Muscle layer of colon (tissue), 2 donors: ENCODE measurements at regions not wholly inside any gene's neighbourhood (a gene's known extent, or its start where the extent isn't known, plus 50 kb on each side); places are given as distances from the start of the nearest gene placed in this dataset.
A peak's percentile ranks its signal among the peaks of the same experiment; 100 is the strongest.

Source experiments
- H3K27ac ChIP-seq: one replicate; pipeline ENCODE4 v1.7.0; 2013; ENCODE audit warnings: low read depth, mild to moderate bottlenecking, low read length, moderate library complexity
- H3K27me3 ChIP-seq, 2 donors: one replicate each; pipeline ENCODE4 v1.7.0; 2013; ENCODE audit warnings: low read length in 2 of 2, mild to moderate bottlenecking in 2 of 2; ENCODE audit not compliant: insufficient read depth in 2 of 2, control insufficient read depth in 1 of 2
- H3K36me3 ChIP-seq: one replicate; pipeline ENCODE4 v1.7.0; 2013; ENCODE audit warnings: mild to moderate bottlenecking, low read length; ENCODE audit not compliant: insufficient read depth
- H3K4me1 ChIP-seq: one replicate; pipeline ENCODE4 v1.7.0; 2013; ENCODE audit warnings: mild to moderate bottlenecking, low read length; ENCODE audit not compliant: insufficient read depth
- H3K4me3 ChIP-seq, 2 donors: one replicate each; pipeline ENCODE4 v1.7.0; 2013; ENCODE audit warnings: low read length in 2 of 2, low read depth in 1 of 2, mild to moderate bottlenecking in 1 of 2, moderate library complexity in 1 of 2
- H3K9ac ChIP-seq: one replicate; pipeline ENCODE4 v1.7.0; 2013; ENCODE audit warnings: low read length
- H3K9me3 ChIP-seq: one replicate; pipeline ENCODE4 v1.7.0; 2013; ENCODE audit warnings: mild to moderate bottlenecking, low read length
- donor health status: abdominal sarcoma.
- donor health status: Adenocarcinoma of cecum.

DNA sequence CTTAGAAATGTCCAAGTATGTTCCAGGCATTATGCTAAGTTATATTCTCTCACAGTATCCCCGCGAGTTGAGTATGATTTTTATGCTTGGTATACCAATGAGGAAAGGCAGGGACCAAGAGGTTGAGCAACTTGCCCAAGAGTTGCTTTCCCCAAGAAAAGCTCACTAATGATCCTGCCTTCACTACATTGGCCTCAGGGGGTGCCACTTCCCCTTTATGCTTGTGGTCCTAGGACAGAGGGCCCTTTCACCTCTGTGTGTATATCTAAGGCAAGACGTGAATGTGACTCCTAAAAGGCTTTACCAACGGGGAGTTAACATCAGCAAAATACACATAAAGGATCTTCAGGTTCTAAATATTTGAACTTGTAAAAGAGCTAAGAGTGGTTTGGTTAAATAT, 164.4 kb upstream of the CPEB2 start:
- Histone ChIP-seq H3K9me3 (no peaks in the 10 kb centered on the region), H3K27ac (no peak overlapping the region), H3K4me3 (no peak overlapping the region), H3K4me1 (peaks cover 11% of the 10 kb centered on the region), H3K27me3 (no peaks in the 10 kb centered on the region), H3K9ac (no peak overlapping the region), H3K36me3 (no peaks in the 10 kb centered on the region)

DNA sequence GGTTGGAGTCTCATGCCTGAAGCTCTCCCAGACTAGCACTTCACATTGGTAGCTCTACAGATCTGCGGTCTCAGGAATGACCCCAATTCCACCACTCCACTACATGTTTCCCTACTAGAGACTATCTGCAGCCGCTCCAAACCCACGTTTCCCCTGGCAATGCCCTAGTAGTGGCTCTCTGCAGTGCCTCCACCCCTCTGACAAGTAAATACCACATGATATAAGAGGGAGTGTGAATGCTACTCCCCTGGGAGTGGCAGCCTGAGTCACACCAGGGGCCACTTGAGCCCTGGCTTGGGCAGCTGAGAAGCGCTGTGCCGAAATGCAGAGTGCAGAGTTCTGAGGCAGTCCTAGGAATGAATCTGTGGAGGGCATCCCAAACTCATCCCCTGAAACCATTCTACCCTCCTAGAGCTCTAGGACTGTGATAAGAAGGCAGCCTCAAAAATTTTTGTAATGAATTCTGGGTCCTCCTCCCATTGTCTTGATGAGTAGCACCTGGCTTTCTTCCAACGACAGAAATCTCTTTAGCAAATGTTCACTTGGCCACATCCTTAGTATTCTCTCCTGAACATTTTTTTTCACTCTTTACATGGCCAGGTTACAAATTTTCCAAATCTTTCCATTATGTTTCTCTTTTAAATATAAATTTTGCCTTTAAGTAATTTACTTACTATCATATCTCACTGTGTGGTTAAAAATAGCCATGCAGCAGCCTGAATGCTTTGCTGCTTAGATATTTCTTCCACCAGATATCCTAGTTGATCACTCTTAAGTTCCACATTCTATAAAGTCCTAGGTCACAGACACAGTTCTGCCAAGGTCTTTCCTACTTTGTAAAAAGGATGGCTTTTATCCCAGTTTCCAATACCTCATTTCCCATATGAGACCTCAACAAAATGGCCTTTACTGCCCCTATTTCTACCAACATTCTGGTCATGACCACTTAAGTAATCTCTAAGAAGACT, 160.2 kb upstream of the CPEB2 start:
- no peaks in the 10 kb centered on the region for H3K9me3 ChIP-seq
- no peak overlapping the region for H3K27ac ChIP-seq
- no peak overlapping the region for H3K4me3 ChIP-seq
- H3K36me3 ChIP-seq: no peaks in the 10 kb centered on the region
- H3K9ac ChIP-seq: no peak overlapping the region
- peaks cover 11% of the 10 kb centered on the region for H3K4me1 ChIP-seq
- no peaks in the 10 kb centered on the region for H3K27me3 ChIP-seq

DNA sequence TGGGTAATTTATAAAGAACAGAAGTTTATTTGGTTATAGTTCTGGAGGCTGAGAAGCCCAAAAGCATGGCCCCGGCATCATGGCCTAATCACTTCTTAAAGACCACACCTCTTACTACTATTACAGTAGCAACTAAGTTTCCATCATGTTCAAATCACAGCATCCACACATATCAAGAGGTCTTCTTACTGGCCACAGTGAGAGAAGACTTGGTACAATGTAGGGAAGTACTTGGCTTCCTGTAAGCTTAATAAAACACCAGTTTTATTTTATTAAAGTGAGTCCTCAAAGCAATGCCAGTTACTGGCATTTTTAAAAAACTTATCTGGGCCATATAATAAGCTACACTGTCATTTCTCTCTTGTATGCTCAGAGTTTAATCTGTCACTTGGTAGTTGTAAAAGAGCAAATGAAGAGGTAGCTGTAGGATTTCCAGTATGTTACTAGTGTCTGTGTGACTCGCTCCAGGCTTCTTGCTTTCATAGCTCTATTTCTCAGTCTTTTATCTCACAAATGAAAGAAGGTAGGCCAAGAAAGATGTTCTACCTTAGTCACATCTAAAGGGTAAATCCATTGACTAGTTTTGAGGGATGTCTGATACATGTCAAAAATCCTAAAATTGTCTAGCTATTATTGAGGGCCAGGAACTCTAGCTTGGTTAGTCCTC, 159.2 kb upstream of the CPEB2 start:
- H3K9me3 ChIP-seq: no peaks in the 10 kb centered on the region
- H3K27ac ChIP-seq: no peak overlapping the region
- no peaks in the 10 kb centered on the region for H3K27me3 ChIP-seq
- H3K9ac ChIP-seq: no peak overlapping the region
- no peak overlapping the region for H3K4me3 ChIP-seq
- H3K4me1 ChIP-seq: peaks cover 11% of the 10 kb centered on the region
- H3K36me3 ChIP-seq: no peaks in the 10 kb centered on the region

DNA sequence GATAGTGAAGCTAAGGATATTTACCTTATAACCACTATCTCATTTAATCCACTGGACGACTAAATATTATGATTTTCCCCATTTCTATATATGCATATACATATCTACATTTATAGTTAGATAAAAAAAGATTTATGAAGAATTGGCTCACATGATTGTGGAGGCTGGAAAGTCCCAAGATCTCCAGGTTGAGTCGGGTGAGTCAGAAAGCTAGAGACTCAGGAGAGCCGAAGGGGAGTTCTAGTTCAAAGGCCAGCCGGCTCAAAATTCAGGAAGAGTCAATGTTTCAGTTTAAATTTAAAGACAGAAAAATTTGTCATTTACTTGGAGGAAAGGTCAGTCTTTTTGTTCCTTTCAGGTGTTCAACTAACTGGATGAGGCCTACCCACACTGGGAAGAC, 158.2 kb upstream of the CPEB2 start:
- H3K4me3 ChIP-seq: no peak overlapping the region
- no peaks in the 10 kb centered on the region for H3K9me3 ChIP-seq
- H3K4me1 ChIP-seq: peaks cover 11% of the 10 kb centered on the region
- H3K27me3 ChIP-seq: no peaks in the 10 kb centered on the region
- no peaks in the 10 kb centered on the region for H3K36me3 ChIP-seq
- no peak overlapping the region for H3K27ac ChIP-seq
- no peak overlapping the region for H3K9ac ChIP-seq

GRCh38 chr4:14848229-14848628, 154.1 kb upstream of the CPEB2 start:
- Histone ChIP-seq H3K9ac (no peak overlapping the region), H3K36me3 (no peaks in the 10 kb centered on the region), H3K4me1 (peaks cover 2% of the 10 kb centered on the region)

GRCh38 chr4:14850455-14851097, 151.7 kb upstream of the CPEB2 start:
- Histone ChIP-seq H3K27me3 (no peaks in the 10 kb centered on the region), H3K36me3 (no peaks in the 10 kb centered on the region), H3K9ac (no peak overlapping the region), H3K27ac (no peak overlapping the region), H3K4me3 (no peak overlapping the region), H3K9me3 (no peaks in the 10 kb centered on the region), H3K4me1 (peaks cover 10% of the 10 kb centered on the region)

More at GRCh38 chr4:14848229-14848628, 154.1 kb upstream of the CPEB2 start:
- H3K27me3 ChIP-seq: no peaks in the 10 kb centered on the region
- H3K9me3 ChIP-seq: no peaks in the 10 kb centered on the region
- no peak overlapping the region for H3K27ac ChIP-seq
- no peak overlapping the region for H3K4me3 ChIP-seq

DNA sequence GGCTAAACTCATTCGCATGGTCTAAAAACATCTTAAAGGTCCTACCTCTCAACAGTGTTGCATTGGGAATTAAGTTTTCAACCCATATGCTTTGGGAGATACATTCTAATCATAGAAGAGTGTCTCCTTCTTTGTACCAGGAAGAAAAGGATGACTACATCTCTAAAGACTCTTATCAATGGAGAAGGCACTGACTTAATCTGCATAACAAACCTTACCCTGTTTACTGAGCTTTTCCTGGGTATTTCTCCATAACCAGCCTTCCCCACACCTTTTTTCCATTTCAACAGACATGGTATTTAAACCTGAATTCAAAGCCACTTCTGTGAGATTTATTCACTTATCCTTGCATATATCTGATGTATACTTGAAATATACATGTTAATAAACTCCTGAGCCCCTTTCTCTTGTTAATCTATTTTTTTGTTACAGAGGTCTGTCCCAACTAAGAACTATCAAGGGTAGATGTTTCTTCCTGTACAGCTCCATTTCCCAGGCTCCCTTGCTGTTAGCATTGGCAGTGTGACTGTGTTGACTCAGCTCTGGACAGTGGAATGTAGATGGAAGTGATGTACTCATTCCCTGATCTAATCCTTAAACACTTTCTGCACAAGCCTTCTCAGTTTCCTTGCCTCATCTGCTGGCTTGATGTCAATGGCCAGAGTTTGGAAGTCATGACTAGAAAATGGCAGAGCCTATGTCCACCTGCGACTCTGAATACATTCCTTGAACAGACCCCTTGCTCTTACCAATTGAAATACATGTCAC, 148.9 kb upstream of the CPEB2 start:
- H3K27me3 ChIP-seq: no peaks in the 10 kb centered on the region
- H3K9ac ChIP-seq: no peak overlapping the region
- no peaks in the 10 kb centered on the region for H3K36me3 ChIP-seq
- no peak overlapping the region for H3K27ac ChIP-seq
- no peaks in the 10 kb centered on the region for H3K9me3 ChIP-seq
- H3K4me1 ChIP-seq: peaks cover 17% of the 10 kb centered on the region
- no peak overlapping the region for H3K4me3 ChIP-seq

GRCh38 chr4:14855719-14856061, 146.6 kb upstream of the CPEB2 start:
- no peaks in the 10 kb centered on the region for H3K9me3 ChIP-seq
- H3K4me3 ChIP-seq: no peak overlapping the region
- H3K36me3 ChIP-seq: no peaks in the 10 kb centered on the region
- peaks cover 26% of the 10 kb centered on the region for H3K4me1 ChIP-seq
- H3K9ac ChIP-seq: no peak overlapping the region
- no peak overlapping the region for H3K27ac ChIP-seq
- H3K27me3 ChIP-seq: no peaks in the 10 kb centered on the region

DNA sequence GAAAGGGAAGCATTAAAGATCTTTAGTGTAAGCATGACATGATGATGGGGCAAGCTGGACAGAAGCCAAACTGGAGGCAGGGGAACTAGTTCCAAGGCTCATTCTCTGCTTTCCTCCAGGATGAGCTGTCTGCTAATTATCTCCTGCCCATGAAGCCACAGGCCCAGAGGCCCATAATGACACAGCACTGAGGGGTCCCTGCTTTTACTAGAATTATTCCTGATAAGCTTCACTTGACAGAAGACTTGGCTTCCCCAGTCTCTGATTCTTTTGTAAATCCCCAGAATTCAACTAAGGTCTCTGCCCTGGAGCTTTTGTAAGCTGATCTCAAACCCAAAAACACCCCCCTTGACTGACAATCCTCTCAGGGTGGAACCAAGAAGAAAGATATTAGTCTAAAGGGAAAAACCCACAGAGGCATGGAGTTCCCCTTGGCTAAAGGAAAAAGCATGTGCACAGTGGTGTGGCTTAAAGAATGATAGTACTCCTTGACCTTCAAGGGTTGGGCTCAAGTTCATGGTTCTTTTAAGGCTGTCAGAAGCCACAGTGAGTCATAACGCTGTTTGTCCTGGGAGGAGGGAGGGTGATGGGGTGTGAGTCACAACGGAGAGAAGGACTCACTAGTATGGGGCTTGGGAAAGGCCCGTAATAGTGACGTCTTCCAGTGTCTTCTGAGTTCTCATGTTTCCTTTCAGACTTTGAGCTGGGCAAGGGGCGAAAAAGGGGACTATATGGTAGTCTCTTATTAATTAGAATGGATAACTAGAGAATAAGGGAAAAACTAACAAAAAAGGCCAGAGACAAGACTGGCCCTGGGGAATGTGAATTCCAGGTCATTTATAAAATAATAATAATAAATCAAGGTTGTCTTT, 146.0 kb upstream of the CPEB2 start:
- H3K27me3 ChIP-seq: no peaks in the 10 kb centered on the region
- no peak overlapping the region for H3K9ac ChIP-seq
- peaks cover 26% of the 10 kb centered on the region for H3K4me1 ChIP-seq
- no peaks in the 10 kb centered on the region for H3K36me3 ChIP-seq
- H3K4me3 ChIP-seq: no peak overlapping the region
- H3K9me3 ChIP-seq: no peaks in the 10 kb centered on the region
- peak overlapping the region; percentile 51 for H3K27ac ChIP-seq

DNA sequence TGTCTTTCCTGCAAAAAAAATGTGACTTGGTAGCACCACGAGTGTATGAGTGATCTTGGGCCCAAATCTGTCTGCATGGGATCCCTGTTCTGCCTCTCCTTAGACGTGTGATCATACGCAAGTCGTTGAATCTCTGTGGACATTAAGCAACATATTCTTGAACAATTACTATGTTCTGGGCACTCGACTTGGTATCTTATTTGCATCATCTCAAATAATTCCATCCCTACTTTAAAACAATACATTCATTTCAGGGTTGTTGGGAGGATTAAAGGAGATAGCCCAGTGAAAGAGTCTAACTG, 145.4 kb upstream of the CPEB2 start:
- Histone ChIP-seq H3K9me3 (no peaks in the 10 kb centered on the region), H3K4me3 (no peak overlapping the region), H3K27ac (no peak overlapping the region), H3K9ac (no peak overlapping the region), H3K4me1 (peaks cover 26% of the 10 kb centered on the region), H3K27me3 (no peaks in the 10 kb centered on the region), H3K36me3 (no peaks in the 10 kb centered on the region)
